Right lung (tissue), 2 donors: ENCODE measurements at regions not wholly inside any gene's neighbourhood (a gene's known extent, or its start where the extent isn't known, plus 50 kb on each side); places are given as distances from the start of the nearest gene placed in this dataset.
"Not testable (repeated sequence)": the region's sequence is repeated elsewhere in the genome, so short reads cannot be mapped to it uniquely, and the experiment has no call there.

Experiments
- DNase-seq, 2 donors: peaks; one replicate each; pipeline ENCODE4 v3.0.0-alpha.2; 2013

- DNase-seq, result no peak
Observed at GRCh38 chr14:27234331-27234730, 636.5 kb upstream of the NOVA1 start.

GRCh38 chr14:27236601-27237000, 638.8 kb upstream of the NOVA1 start:
- DNase-seq, result no peak

DNA sequence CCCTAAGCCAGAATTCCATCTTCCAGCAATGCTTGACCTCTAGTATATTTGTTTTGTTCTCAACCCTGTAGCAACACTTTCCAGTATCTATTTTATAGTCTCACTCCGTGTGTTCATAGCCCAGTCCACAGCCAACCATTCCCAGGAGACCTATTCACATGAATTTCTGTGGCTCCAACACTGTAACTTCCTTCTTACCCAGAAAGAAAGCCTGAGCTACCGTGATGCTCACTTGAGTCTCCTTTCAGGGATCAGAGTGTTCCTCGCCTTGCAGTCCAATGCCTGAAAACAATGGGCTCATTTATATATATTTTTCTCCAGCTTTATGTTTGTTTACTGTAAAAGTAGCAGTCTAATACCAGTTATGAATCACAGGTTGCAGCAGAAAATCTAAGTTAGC, 645.0 kb upstream of the NOVA1 start:
- DNase-seq, result no peak

- DNase-seq, result no peak
Observed at GRCh38 chr14:27243365-27243764, 645.5 kb upstream of the NOVA1 start.

GRCh38 chr14:27245947-27246346, 648.1 kb upstream of the NOVA1 start:
- DNase-seq, result no peak

GRCh38 chr14:27253966-27254365, 656.1 kb upstream of the NOVA1 start:
- DNase-seq, result no peak

GRCh38 chr14:27256805-27257204, 659.0 kb upstream of the NOVA1 start:
- no peak for DNase-seq

GRCh38 chr14:27267876-27268275, 670.0 kb upstream of the NOVA1 start:
- no peak for DNase-seq

DNA sequence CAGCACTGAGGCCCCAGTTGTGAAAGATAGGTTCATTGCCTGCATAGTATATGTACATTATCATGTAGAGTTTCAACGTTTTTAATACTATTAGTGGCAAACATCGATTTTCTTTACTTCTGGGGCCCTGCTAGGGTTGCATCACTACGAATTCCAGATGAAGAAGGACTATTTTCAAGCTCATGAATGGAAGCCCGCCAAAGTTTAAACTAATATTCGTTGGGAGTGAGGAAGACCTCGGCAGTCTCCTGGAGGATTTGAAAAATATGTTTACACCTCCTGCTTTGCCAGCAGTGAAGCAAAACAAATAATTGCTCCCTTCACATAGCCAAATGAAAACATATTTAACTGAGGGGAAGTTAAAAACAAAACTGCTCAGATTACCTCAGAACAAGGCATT, 672.9 kb upstream of the NOVA1 start:
- DNase-seq, result no peak

GRCh38 chr14:27278341-27278740, 680.5 kb upstream of the NOVA1 start:
- DNase-seq, result no peak

- no peak for DNase-seq
Observed at GRCh38 chr14:27305441-27305945, 707.7 kb upstream of the NOVA1 start.

GRCh38 chr14:27312730-27313129, 714.9 kb upstream of the NOVA1 start:
- DNase-seq, result not testable (repeated sequence)

GRCh38 chr14:27314231-27314630, 716.4 kb upstream of the NOVA1 start:
- DNase-seq, result no peak

DNA sequence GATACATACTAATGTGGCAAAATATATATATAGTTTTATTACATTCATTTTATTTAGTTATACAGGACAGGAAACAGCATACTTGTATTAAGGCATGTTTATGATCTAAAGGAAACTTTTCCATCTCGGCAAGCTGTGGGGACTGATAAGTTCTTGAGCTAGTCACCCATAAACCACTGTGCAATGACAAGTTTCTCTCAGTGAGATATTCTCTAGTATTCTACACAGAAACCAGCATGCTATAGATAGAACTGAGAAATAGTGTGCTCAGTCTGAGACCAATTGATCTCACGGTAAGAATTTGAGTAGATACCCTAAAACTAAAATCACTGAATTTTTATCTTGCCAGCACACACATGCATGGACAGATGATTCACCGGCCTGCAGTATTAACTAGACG, 717.6 kb upstream of the NOVA1 start:
- no peak for DNase-seq

DNA sequence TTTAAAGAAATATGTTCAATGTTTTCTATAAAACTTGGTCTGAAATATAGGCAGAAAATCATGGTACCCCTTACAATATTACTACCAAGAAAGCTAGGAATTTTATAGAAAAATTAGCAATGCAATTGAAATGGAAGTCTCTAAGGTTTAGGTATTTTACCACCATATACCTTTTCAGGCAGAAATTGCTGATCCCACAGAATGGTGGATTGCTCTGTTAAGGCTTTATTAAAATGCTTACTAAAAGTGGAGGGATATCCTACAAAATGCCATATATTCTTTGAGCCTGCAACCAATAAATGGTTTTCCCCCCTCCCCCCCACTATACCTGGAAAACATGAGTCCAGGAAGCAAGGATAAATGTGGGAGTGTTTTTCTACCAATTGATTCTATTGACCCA, 718.1 kb upstream of the NOVA1 start:
- DNase-seq, result no peak

- no peak for DNase-seq
Observed at GRCh38 chr14:27318774-27319420, 721.1 kb upstream of the NOVA1 start.

GRCh38 chr14:27320261-27320660, 722.4 kb upstream of the NOVA1 start:
- no peak for DNase-seq

GRCh38 chr14:27327095-27327494, 729.3 kb upstream of the NOVA1 start:
- DNase-seq, result no peak

- no peak for DNase-seq
Observed at GRCh38 chr14:27338012-27338411, 740.2 kb upstream of the NOVA1 start.

- DNase-seq, result not testable (repeated sequence)
Observed at GRCh38 chr14:27363036-27363435, 765.2 kb upstream of the NOVA1 start.

- no peak for DNase-seq
Observed at GRCh38 chr14:27366596-27366995, 768.8 kb upstream of the NOVA1 start.

- no peak for DNase-seq
Observed at GRCh38 chr14:27367345-27367744, 769.5 kb upstream of the NOVA1 start.

GRCh38 chr14:27370074-27370473, 772.2 kb upstream of the NOVA1 start:
- DNase-seq, result no peak

GRCh38 chr14:27370775-27371174, 772.9 kb upstream of the NOVA1 start:
- no peak for DNase-seq
